ENCODE measurements at regions not wholly inside any gene's neighbourhood (a gene's known extent, or its start where the extent isn't known, plus 50 kb on each side); places are given as distances from the start of the nearest gene placed in this dataset.
"Not testable (repeated sequence)": the region's sequence is repeated elsewhere in the genome, so short reads cannot be mapped to it uniquely, and the experiment has no call there.

GRCh38 chr7:149930374-149931068 is 56.8 kb downstream of the ATP6V0E2 start:
- DNase-seq (ENCODE audit: low read depth in 3 of 3): not testable (repeated sequence)

- not testable (repeated sequence) for DNase-seq (ENCODE audit: low read depth in 3 of 3)
Observed at GRCh38 chr7:149933776-149934175, 60.0 kb downstream of the ATP6V0E2 start.

DNA sequence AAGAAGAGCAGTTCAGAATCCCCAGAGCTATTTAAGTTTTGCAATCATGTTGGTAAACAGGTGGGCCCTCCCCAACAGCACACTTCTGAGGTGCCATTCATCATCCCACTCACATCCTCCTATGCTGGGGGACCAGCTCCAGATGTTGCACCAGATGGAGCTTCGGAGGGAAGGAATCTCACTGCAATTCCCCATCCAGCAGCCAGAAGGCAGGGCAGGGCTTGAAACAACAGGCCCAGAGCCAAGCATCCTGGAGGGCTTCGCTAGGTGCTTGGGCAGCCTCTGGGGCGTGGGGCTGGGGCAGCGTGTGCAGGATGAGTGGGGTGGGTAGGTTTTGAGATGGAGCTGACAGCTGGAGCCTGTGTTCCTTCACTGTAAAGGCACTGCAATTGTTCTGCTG is 73.6 kb downstream of the ATP6V0E2 start:
- DNase-seq (ENCODE audit: low read depth in 3 of 3): not testable (repeated sequence)

GRCh38 chr7:149948444-149948843 is 74.7 kb downstream of the ATP6V0E2 start:
- DNase-seq (ENCODE audit: low read depth in 3 of 3): not testable (repeated sequence)

DNA sequence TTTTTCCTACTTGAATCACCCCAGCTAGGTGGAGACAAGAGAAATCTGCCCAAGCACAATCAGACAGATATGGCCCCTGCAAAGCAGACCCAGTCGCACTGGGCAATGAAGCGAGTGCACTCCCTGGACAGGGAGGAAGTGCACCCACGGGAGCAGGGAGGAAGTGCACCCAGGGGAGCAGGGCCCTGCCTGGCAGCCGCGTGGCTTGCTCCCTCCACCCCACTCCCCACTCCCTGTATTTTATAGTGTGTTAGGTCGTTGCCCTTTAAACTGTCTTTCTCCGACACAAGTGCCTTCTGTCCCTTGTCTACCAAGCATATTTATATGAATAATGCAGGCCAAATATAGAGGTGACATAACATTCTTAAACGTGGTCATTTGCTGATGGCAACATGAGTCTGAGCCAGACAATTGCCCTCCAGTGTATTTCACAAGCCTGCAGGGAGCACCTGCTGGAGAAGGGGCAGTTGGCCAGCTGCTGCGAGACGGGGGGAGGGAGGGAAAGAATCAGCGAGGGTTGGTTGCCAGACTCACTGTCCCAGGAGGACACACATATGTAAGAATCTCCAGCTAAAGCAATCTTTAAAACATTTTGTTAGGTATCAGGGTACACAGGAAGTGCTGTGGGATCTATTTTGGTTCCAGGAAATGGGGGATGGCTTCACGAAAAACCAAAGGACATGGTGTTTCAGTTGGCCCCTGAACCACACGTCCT is 76.3 kb downstream of the ATP6V0E2 start:
- not testable (repeated sequence) for DNase-seq (ENCODE audit: low read depth in 3 of 3)

DNA sequence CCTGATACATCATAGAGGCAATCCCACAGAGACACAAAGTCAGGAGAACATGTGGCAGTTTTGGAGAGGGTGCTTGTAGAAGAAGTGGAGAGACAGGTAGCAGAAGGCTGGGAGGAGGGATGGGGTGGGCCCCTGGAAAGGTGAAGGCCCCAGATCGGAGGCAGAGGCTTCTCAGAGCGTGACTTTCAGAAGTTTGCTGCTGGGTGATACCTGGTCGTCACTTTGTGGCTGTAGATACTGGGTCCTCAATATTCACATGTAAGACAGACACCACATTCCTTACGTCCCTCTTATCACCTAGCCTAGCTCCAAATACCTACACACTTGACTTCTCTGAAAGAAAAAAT is 76.8 kb downstream of the ATP6V0E2 start:
- DNase-seq (ENCODE audit: low read depth in 3 of 3): not testable (repeated sequence)

DNA sequence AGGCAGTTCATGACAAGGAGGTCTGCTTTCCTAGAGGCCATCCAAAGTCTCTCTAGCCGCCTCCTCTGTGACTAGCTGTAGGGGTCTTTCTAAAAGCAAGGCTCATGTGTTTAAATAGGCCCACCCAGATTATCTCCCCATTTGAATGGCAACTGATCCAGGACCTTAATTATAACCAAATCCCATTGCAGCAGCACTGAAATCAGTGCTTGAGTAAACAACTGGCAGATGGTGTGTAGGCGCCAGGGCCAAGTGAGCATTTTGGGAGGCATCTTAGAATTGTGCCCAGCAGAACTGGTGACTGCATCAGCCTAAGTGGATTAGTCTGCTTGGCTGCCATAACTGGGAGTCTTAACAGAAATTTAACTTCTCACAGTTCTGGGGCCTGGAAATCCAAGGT is 77.8 kb downstream of the ATP6V0E2 start:
- not testable (repeated sequence) for DNase-seq (ENCODE audit: low read depth in 3 of 3)

- DNase-seq (ENCODE audit: low read depth in 3 of 3): not testable (repeated sequence)
Observed at GRCh38 chr7:149958880-149959279, 85.1 kb downstream of the ATP6V0E2 start.

- not testable (repeated sequence) for DNase-seq (ENCODE audit: low read depth in 3 of 3)
Observed at GRCh38 chr7:149960863-149961262, 87.1 kb downstream of the ATP6V0E2 start.

DNA sequence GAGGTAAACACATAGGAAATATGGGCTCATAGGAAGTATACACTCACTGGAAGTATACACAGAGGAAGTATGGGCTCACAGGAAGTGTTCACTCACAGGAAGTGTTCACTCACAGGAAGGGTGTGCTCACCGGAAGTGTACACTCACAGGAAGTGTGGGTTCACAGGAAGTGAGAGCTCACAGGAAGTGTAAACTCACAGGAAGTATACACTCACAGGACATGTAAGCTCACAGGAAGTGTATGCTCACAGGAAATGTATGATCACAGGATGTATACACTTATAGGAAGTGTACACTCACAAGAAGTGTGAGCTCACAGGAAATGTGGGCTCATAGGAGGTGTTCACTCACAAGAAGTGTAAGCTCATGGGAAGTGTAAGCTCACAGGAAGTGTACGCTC is 88.1 kb downstream of the ATP6V0E2 start:
- DNase-seq (ENCODE audit: low read depth in 3 of 3): not testable (repeated sequence)

DNA sequence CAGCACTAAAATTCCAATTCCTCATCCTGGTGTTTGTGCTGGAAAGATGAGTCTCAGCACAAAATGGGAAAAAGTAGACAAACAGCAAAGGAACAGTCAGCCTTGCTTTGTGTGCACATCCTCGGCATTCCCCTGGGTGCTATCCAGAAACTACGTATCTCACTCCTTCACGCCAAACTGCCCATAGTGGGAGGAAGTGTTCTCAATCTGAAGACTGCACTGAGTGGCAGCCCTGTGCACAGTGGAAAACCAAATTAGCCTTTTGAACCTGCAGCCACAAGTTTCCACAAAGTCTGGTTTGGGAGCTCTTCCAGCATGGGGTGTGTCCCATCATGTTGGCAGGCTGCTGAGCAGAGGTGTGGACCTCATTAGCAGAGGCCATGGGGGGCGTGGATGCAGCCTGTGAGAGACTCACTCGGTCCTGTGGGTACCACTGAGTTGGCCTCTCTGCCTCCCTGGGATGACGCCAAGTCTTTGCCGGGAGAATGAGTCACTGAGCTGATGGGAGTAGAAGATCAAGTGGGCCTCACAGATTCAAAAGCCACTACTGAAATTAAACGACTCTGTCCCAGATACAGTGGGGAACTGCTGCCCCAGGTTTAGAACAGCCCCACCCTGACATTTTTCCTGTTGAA is 89.0 kb downstream of the ATP6V0E2 start:
- not testable (repeated sequence) for DNase-seq (ENCODE audit: low read depth in 3 of 3)

DNA sequence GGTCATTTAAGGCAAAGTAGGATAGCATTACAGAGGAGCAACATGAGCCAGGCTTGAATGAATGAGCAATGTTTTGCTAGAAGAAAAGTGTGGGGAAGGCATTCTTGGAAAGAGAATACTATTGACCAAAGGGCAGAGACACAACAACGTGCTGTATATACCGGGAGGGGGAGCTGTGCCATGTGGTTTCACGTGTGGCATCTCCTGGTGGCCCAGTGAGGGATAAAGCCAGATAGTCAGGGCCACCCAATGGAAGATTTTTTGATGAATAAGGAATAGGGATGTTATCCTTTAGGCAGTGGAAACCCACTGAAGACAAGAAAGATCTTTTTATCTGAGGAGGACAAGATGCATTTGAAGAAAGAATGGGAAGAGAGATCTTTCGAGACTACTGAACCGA is 90.2 kb downstream of the ATP6V0E2 start:
- not testable (repeated sequence) for DNase-seq (ENCODE audit: low read depth in 3 of 3)

DNA sequence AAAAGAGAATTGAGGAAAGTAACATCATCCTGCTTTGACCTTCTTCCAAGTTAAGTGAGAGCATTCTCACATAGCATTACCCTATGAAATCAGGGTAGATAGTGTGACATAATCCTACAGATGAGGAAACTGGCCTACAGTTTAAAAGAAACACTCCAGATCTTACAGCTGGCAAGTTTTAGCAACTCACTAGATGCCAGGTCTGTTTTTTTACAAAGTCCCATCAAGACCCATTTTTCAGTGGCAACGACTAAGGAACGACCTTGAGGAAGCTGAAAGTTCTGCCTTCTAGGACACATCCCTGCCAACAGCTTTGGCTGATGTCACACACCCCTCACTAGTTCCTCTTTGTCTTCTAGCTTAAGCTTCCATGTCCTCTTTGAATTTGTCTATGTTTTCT is 92.7 kb downstream of the ATP6V0E2 start:
- DNase-seq (ENCODE audit: low read depth in 3 of 3): not testable (repeated sequence)

DNA sequence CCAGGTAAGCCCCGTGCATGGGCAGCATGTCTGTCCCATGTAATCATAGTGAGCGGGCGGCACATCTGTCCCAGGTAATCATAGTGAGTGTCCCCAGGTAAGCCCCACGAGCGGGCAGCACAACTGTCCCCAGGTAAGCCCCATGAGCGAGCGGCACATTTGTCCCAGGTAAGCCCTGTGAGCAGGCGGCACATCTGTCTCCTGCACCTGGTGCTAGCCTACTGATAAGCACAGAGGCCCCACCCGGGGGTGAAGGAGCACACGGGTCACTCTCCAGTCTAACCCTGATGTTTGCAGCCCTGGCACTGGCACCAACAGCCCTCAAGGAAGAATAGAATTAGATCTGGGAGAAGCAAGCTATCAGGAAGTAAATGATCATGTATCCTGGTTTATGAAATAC is 99.2 kb downstream of the ATP6V0E2 start:
- DNase-seq (ENCODE audit: low read depth in 3 of 3): not testable (repeated sequence)

DNA sequence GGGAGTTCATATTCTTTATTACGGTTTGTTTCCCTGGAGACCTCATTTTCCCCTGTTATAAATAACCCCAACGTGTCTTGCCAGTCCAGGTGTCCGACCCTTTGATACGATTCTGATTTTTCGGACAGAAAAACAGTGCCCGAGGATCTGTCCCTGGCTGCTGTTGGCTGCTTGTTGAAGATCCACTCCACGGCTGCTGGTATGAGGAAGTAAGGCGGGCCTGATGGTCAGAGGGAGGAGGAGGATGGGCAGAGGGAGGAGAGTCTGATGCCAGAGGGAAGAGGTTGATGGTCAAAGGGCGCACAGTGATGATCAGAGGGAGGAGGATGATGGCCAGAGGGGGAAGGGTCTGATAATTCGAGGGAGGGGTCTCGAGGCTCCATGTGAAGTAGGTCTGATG is 99.9 kb downstream of the ATP6V0E2 start:
- DNase-seq (ENCODE audit: low read depth in 3 of 3): not testable (repeated sequence)

GRCh38 chr7:149975608-149976007 is 101.8 kb downstream of the ATP6V0E2 start:
- not testable (repeated sequence) for DNase-seq (ENCODE audit: low read depth in 3 of 3)

- not testable (repeated sequence) for DNase-seq (ENCODE audit: low read depth in 3 of 3)
Observed at GRCh38 chr7:149978537-149978936, 104.8 kb downstream of the ATP6V0E2 start.

DNA sequence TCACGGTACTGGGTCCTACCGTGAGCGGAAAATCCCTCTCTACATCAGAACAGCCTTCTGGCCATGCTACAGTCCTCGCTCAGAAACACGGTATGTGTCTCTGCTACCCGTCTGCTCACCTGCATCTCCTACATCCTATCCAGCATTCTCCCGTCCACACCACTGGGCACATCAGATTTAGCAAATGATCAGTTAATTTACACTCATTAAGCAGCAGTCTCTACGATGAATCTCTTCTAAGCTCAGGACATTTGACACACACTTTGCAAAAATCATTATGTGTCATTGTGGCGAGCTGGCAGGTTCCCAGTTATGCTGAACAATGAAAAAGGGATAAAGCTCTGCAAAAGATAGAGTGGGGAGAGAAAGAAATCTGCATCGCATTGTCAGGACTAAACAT is 105.2 kb downstream of the ATP6V0E2 start:
- DNase-seq (ENCODE audit: low read depth in 3 of 3): not testable (repeated sequence)

- not testable (repeated sequence) for DNase-seq (ENCODE audit: low read depth in 3 of 3)
Observed at GRCh38 chr7:149982537-149983112, 108.9 kb downstream of the ATP6V0E2 start.

GRCh38 chr7:149986866-149987265 is 113.1 kb downstream of the ATP6V0E2 start:
- DNase-seq (ENCODE audit: low read depth in 3 of 3): not testable (repeated sequence)

- DNase-seq (ENCODE audit: low read depth in 3 of 3): not testable (repeated sequence)
Observed at GRCh38 chr7:149991652-149992302, 118.0 kb downstream of the ATP6V0E2 start.

DNA sequence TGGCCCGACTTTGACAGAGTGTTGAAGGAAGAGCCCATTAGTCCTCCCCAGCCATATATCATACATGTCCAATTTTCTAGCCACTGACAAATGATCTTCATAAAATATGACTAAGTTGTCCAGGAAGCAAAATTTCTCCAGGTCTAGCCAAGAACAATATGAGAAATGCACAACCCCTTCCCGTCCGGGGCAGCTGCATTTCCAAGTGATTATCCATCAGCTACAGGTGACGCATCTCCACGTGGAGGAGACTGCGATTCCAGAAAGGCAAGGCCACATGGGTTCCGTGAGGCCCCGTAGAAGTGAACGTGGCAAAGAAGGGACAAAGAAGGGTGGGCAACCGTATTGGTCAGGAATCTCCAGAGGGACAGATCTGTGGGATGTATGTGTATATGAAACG is 118.6 kb downstream of the ATP6V0E2 start:
- not testable (repeated sequence) for DNase-seq (ENCODE audit: low read depth in 3 of 3)

All from stimulated activated CD4-positive, alpha-beta T cell treated with anti-CD3 and anti-CD28 coated beads, TNF-alpha, amount 100 ng/mL, for 48 hours (primary cell).